HG02938 (cell line): ENCODE measurements at regions not wholly inside any gene's neighbourhood (a gene's known extent, or its start where the extent isn't known, plus 50 kb on each side); places are given as distances from the start of the nearest gene placed in this dataset.
"Not testable (repeated sequence)": the region's sequence is repeated elsewhere in the genome, so short reads cannot be mapped to it uniquely, and the experiment has no call there.

Experiments used
- ATAC-seq: cut with Tn5 transposase; IDR thresholded peaks from one replicate; pipeline ENCODE4 v1.9.1; 2021; ENCODE audit warnings: mild to moderate bottlenecking, moderate library complexity; ENCODE audit not compliant: unreplicated experiment

DNA sequence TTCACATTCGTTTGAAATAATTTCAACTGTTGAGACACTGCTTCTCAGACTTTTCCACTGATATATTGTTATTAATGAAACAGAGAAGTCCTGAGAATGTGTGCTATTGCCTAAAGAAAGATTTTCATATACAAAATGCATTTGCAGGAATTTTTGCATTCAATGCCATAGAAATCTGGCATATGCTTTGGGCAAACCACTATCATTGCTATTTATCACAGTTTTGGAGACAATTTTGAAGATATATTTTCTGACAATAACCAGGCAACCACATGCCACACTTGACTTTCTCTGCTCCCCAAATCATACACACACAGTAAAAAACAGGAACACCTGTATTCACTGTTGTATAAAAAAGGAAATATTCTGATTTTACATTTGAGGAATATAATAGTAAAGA, 1303.7 kb upstream of the IGFBP7 start:
- no peak for ATAC-seq

DNA sequence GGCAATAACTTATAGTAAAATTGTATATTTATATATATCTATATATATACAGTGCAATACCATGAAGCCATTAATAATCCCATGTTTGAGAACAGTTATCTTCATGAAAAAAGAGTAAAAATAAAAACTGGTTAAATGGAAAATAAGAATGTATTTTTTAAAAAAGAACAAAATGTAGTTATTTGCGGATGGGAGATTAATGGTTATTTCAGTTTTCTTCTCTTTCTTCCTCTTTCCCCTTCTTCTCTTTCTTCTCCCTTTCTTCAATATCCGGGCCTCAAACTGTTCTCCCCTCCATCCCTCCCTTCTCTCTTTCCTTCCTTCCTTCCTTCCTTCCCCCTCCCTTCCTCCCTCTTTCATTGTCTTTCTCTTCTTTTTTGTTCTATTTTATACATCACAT, 1301.7 kb upstream of the IGFBP7 start:
- no peak for ATAC-seq

DNA sequence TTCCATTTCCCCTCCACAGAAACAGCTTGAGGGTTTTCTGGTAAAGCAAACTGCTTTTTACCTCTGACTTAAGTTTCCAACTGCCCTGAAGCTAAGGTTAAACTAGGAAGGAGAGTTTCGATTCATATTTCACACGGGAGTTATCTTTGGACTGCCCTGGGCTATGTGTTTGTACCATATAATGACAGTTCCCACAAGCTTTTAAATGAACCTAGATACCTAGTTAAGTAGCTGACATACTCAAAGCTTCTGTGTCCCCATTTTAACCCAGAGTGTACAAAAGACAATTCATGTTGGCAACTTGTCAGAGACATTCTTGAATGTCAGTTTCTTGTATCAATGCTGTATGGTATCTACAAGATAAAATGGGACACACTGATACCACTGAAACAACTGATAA, 1296.6 kb upstream of the IGFBP7 start:
- no peak for ATAC-seq

DNA sequence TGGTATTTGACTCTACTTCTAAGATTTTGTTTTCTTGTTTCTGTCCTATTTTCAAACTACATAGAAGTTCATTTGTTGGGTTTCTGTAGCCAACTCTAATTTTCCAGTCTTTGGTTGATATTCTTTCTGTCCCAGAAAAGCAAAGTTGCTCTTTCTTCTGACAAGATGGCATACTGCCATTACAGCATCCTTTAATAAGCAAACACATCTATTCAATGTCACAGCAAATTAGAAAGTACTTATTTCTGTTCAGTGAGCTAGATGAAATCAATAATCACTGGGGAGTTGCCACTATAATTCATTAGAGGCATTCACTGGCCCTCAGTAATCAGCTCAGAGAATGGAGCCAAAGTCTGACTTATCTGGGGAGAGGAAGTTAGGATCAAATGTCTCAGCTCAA, 1258.0 kb upstream of the IGFBP7 start:
- no peak for ATAC-seq

DNA sequence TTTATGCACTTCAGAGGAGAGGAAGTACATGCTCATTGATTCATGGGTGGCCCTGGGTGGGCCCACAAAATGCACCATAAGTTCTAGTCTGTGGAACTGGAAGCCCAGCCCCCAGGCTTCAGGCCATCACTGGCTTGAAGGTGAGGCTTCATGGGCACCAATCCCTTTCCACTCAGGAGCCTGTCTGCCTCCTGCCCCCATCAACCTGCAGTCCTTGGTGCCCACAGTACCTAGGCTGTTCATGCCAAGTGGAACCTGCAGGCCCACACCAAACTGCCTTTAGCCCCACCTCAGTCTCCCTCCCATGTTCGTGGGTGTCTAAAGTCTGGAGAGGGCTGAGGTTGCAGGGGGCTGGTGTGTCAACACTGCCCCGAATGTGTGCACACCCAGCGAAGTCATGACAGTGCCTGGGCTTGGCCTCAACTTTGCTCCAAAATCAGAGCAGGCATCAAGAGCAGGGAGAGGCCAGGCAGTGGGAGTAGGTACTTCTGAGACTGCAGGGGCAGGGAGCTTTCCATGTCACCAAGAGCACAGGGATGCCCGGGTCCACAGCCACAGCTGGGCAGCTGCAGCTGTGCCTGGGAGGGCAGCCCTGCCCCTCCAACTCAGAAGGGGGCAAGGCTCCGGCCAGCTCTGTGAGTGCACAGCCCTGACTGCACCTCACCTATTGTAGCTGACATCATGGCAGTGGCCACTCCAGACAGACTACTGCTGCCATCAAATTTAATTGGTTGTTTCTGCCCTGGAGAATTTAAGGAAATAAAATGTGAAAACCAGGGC, 1250.4 kb upstream of the IGFBP7 start:
- no peak for ATAC-seq

DNA sequence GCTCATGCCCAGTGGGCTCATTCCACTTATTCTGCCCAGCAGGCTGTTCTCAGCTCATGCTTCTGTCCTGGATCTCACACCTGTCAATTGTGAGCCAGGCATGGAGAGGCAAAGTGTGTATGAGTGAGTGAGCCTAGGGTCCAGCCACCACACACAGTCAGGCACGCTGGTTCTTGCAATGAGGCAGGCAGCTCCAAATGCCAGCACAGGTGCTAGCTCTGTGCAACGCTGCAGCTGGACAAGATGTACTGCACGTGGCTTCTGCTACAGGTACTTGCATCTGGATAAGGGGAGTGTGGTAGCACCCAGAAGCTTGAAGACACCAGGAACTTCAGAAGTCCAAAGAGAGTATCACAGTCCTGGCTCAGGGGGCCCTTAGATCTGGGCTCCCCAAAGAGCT, 1249.4 kb upstream of the IGFBP7 start:
- no peak for ATAC-seq

DNA sequence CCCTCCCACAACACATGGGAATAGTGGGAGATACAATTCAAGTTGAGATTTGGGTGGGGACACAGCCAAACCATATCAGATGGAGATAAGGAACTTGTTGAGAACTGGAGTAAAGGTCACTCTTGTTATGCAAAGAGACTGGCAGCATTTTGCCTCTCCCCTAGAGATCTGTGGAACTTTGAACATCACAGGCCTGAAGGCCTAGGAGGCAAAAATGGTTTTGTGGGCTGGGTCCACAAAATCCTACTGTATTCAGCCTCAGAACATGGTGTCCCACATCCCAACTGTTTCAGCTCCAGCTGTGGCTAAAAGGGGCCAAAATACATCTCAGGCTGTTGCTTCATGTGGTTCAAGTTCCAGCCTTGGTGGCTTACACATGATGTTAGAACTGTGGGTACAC, 1247.8 kb upstream of the IGFBP7 start:
- ATAC-seq: no peak

DNA sequence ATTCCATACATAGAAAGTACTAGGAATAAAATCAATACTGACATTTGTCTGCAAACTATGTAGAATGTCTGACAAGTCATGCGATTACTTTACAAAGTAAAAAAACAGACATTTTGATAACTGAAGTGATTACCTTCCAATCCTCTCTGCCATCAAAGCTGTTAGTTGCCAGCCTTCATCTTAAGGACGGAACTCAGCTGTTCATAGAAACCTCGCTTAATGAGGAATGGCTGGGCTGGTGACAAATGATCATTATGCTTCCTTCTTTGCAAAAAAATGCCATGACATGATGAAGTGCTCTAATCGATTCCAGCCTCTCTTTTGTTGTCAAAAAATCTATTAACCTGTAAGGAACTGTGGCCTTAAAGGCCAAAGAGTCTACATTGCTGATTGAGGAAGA, 1214.9 kb upstream of the IGFBP7 start:
- no peak for ATAC-seq

DNA sequence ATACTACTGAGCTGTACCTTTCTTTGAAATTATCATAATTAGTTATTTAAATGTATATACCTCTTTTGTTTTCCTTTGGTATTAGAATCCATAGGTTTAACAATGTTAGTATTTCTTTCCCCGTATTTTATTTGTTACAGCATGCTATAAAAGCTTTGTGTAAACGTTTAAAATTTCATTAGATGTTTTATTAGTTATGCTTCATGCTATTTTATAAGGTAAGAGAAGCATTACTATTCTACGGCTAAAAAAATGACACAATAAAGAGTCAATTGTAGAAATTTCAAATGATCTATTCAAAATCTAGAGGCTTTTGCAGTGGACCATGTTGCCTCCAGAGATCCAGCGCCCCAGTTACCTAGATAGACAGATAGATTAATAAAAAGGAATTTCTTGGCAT, 1203.3 kb upstream of the IGFBP7 start:
- no peak for ATAC-seq

DNA sequence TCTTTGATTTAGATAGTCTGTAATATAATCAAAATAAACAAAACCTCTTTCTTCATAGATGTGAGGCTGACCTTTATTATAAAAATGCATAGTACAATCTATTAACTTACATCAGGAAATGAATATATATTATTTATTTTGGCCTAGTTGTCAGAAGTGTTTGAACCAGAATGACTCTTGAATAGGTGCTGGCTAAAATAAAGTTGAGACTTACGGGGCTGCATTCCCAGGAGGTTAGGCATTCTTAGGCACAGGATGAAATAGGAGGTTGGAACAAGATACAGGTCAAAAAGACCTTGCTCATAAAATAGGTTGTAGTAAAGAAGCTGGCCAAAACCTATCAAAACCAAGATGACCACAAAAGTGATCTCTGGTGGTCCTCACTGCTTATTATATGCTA, 1193.3 kb upstream of the IGFBP7 start:
- ATAC-seq: no peak

DNA sequence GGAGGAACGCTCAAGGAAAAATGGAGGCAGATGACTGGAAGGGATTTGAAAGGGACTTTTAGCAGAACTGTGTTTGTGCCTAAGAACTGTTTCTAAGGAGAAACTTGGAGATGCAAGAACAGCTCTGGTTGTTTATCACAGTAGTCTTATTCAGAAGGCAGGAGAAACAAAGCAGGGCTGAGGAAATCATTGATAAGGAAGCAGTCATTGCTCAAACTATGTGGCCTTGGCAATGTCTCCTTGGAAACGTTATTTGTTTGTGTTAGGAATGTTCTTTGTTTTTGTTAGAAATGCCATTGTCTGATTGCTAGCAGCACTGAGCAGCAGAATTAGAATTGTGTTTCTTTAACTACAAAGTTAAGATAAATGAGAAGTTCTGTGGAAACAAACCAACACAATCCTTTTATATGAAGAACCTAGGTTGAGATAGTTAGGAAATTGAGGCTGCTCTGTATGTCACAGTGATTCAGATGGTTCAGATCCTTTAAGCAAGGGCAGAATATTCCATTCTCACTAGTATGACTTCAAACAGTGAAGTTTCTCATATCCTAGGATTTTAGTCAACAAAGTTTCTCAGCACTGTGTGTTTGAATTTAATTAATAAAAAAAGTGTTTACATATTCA, 1191.3 kb upstream of the IGFBP7 start:
- ATAC-seq: no peak

DNA sequence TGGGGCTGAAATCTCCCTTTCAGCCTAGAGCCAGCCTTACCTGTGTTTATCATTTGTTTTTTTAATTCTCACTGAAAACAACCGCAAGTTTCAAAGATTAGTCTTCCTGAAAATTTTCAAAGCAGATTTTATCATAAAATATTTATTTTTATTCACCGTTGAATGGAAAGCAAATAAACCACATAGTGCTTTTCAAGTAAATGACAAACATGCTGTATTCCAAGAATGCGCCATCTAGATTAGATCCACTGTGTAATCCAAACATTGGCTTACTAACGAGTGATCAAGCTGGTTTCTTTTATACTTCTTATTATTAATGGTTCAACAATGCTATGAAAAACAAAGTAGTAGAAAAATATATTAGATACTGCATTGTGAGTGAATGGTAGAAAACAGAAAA, 1176.2 kb upstream of the IGFBP7 start:
- ATAC-seq: no peak

DNA sequence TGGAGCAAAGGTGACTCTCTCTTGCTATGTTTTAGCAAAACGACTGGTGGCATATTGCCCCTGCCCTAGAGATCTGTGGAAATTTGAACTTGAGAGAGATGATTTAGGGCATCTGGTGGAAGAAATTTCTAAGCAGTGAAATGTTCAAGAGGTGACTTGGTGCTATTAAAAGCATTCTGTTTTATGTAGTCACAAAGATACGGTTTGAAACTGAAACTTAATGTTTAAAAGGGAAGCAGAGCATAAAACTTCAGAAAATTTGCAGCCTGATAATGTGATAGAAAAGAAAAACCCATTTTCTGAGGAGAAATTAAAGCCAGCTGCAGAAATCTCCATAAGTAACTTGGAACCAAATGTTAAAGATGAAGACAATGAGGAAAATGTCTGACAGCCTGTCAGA, 1170.7 kb upstream of the IGFBP7 start:
- not testable (repeated sequence) for ATAC-seq

DNA sequence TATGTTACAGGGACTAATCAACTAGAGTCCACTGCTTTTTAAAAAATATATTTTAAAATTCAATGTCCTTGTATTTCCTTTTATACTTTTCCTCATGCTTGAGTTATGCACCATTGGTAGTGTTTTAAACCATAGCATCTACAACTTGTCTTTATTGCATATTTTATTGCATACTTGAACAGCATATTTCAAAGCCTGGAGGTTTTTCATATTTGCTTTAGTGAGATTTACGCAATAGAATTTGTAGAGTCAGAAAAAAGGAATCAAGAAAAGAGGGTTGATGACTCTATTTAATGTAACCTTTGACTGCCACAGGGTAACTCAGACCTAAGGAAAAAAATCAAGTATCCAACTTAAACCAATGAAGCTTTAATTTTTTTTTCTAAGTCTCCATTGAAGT, 1165.7 kb upstream of the IGFBP7 start:
- no peak for ATAC-seq

DNA sequence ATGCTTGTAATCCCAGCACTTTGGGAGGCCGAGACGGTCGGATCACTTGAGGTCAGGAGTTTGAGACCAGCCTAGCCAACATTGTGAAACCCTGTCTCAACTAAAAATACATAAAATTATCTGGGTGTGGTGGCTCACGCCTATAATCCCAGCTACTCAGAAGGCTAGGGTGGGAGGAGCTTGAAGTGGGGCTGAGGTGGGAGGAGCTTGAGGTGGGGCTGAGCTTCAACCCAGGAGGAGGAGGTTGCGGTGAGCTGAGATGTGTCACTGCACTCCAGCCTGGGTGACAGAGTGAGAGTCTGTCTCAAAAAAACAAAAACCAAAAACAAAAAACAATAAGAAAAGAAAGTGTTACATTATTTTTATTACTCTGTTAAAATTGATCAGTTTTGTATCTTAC, 1164.4 kb upstream of the IGFBP7 start:
- ATAC-seq: no peak

DNA sequence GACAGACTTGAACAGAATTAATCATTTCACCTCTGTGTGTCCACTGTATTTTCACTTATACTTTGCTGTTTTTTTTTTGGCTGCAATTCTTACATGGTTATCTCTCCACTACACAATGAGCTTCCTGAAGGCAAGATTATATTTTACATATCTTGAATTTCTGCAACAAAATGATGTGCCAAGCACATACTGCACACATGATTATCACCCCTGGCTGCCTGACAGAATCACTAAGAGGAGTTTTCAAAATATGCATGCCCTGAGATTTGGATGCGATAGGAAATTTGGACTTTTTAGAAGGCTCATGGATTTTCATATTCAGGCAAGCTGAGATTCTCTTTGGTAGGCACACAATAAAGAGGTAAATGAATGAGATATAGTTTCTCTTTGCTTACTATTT, 1162.1 kb upstream of the IGFBP7 start:
- ATAC-seq: no peak

DNA sequence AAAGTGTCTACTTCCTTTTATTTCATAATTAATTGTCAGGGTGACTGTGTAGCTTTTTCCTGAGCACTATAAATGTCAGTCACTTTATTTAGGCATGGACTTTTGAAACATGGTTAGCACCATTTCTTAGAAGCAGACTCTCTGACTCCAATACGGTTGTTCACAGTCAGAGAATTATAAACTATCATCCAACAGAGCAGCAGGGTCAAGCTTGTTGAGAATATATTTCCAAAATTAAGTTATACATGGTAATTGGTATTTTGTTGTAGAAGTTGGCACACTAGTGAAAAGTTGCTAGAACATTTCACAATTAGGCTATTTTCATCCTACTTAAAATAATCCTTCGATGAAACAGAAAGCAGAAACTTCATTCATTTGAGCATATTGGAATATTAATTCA, 1155.5 kb upstream of the IGFBP7 start:
- no peak for ATAC-seq

DNA sequence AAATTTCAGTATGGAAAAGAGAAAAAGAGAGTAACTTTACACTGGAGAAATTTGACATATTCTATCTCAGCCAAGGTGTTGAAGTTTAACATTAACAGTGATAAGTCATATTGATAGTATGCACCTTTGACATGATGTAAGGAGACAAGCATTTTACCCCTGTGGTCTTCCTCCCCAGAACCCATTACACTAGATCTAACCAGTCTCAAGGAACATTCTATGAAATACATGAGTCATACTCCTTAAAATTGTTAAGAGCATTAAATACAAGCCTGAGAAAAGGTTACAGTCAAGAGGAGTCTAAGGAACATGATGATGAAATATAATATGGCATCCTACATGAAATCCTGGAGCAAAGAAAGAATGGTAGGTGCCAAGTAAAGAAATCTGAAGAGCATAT, 1151.3 kb upstream of the IGFBP7 start:
- ATAC-seq: no peak

DNA sequence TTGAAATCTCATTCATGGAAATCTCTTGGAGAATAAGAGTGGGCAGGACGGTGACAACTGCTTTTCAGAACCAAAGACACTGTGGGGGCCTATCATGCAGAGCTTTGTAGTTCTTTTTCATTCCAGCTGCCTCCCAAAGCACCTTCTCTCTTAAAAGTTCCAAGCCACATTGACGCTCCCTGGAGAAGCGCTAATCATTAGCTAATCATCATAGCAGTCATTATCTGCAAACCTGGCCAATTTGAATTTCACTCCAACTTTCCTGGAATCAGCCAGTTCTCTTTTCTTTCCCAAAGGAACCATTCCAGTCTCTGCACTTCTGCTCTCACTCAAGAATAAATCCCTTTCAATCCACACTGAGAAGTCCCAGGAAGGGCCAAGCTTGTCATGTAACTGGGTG, 1144.1 kb upstream of the IGFBP7 start:
- ATAC-seq: no peak

DNA sequence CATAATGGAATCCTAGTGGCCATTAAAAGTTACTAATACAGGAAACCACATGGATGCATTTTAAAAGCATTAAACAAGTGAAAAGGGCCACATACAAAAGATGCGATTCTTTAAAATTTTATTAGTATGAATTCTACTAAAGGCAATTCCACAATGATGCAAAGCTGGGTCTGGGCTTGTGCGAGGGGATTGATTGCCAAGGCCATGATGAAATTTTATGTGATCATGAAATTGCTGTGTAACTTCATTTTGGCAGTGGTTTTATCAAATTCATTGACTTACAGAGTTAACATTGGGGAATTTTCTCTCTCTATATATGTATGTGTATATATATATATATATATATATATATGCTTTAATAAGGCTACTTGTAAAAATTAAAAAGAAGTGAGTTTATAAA, 1142.5 kb upstream of the IGFBP7 start:
- ATAC-seq: no peak

DNA sequence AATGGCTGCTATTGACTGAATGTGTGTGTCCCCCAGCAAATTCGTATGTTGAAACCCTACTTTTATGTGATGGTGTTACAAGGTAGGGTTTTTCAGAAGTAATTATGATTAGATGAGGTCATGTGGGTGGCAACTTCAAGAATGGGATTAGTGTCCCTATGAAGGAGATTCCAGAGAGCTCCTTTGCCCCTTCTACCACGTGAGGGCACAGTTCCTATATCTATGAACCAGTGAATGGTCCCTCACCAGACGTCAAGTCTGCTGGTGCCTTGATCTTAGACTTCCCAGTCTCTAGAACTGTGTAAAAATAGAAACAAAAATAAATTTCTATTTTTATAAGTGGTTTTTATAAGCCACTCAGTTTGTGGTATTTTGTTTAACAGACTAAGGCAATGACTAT, 1137.6 kb upstream of the IGFBP7 start:
- no peak for ATAC-seq

DNA sequence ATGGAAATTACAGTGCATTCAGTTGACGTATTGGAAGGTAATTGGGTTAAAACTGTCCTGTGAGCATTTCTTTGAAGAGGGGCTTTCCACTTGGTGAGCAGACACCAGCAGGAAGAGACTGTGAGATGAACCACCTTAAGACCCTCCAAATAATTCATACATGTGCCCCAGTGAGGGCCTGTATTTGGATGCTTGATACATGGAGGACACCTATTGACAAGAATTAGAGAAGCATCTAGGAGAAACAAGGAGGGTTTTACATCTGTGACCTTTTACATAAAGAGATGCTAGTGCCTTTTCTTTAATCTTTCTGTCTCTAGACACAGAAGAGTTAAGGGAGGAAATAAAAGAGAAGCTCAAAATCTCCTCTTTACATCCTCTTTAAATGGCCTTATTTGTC, 1115.3 kb upstream of the IGFBP7 start:
- no peak for ATAC-seq

DNA sequence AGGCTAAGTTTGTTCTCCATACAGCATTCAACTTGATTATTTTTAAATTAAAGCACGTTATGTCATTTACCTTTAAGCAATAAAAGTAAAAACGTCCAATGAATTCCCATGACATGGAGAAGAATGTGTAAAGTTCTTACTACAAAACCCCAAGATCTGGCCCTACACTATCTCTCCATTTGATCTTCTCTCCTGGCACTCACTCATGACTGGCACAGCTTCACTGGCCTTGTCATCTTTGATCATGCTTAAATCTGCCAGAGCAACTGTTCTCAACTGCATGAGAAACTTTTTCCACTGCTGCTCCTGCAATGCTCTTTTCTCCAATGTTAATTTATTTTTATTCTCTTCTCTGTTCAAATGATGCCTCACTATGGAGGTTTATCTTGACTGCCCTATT, 1109.0 kb upstream of the IGFBP7 start:
- no peak for ATAC-seq
